GM12865 (cell line): ENCODE measurements at regions not wholly inside any gene's neighbourhood (a gene's known extent, or its start where the extent isn't known, plus 50 kb on each side); places are given as distances from the start of the nearest gene placed in this dataset.
A peak's percentile ranks its signal among the peaks of the same experiment; 100 is the strongest.

Source experiments
- DNase-seq: peaks from one replicate; pipeline ENCODE4 v3.0.0; 2010; ENCODE audit warnings: low read depth
- H3K4me3 ChIP-seq: 2 replicates; pipeline ENCODE4 v1.5.1; 2011; ENCODE audit warnings: mild to moderate bottlenecking, low read depth, low read length, control low read depth
- CTCF ChIP-seq: IDR thresholded peaks from 2 replicates; pipeline ENCODE4 v1.5.1; 2011; ENCODE audit warnings: low read length, control low read depth, low read depth, inconsistent platforms; ENCODE audit not compliant: insufficient read depth; ENCODE audit errors: missing control alignments

GRCh38 chr20:22312744-22313346 lies 271.5 kb downstream of the FOXA2 start:
- peak; percentile 28 for DNase-seq
- H3K4me3 ChIP-seq = no peak overlapping the region
- peak; percentile 49 for TF ChIP-seq CTCF

GRCh38 chr20:22308934-22309333 lies 275.4 kb downstream of the FOXA2 start:
- H3K4me3 ChIP-seq = no peak overlapping the region
- no peak for TF ChIP-seq CTCF
- no peak for DNase-seq

- no peak for DNase-seq
- TF ChIP-seq CTCF = no peak
- H3K4me3 ChIP-seq = no peak overlapping the region
Observed at GRCh38 chr20:22307409-22307808, 277.0 kb downstream of the FOXA2 start.

- no peak for TF ChIP-seq CTCF
- no peak overlapping the region for H3K4me3 ChIP-seq
- DNase-seq = no peak
Observed at GRCh38 chr20:22305381-22305780, 279.0 kb downstream of the FOXA2 start.

- no peak overlapping the region for H3K4me3 ChIP-seq
- no peak for DNase-seq
- peak; percentile 2 for TF ChIP-seq CTCF
Observed at GRCh38 chr20:22303523-22303922, 280.8 kb downstream of the FOXA2 start.

- no peak for DNase-seq
- H3K4me3 ChIP-seq = no peak overlapping the region
- TF ChIP-seq CTCF = no peak
Observed at GRCh38 chr20:22302039-22302438, 282.3 kb downstream of the FOXA2 start.

GRCh38 chr20:22293886-22294285 lies 290.5 kb downstream of the FOXA2 start:
- H3K4me3 ChIP-seq = no peak overlapping the region
- no peak for TF ChIP-seq CTCF
- DNase-seq = no peak
